Activated B cell treated with CpG ODN at 0.5 μM for 24 hours (primary cell): ENCODE measurements at regions not wholly inside any gene's neighbourhood (a gene's known extent, or its start where the extent isn't known, plus 50 kb on each side); places are given as distances from the start of the nearest gene placed in this dataset.

Experiments
- ATAC-seq: fragments of 200-7000 bp; cut with Tn5 transposase; one replicate; pipeline ENCODE4 v1.10.0; 2021; ENCODE audit warnings: low read depth, mild to moderate bottlenecking, moderate library complexity
- CTCF ChIA-PET: fragments of 350-600 bp; sonication (Branson Sonifier 250); formaldehyde crosslinking; loops from one replicate; lab custom pipeline; 2021; ENCODE audit warnings: antibody characterized with exemption; lab: Charles Lee
- POLR2A ChIA-PET: fragments of 350-600 bp; sonication (Branson Sonifier 250); formaldehyde crosslinking; loops from one replicate; lab custom pipeline; 2021; ENCODE audit warnings: antibody characterized with exemption; lab: Charles Lee
- DNase-seq: peaks from one replicate; pipeline ENCODE4 v3.0.0; 2022
- H3K27ac Mint-ChIP-seq: one replicate; pipeline ENCODE4 v1.8.0; 2020; ENCODE audit warnings: mixed read lengths
- H3K27me3 Mint-ChIP-seq: one replicate; pipeline ENCODE4 v1.8.0; 2021; ENCODE audit warnings: mixed read lengths
- H3K36me3 Mint-ChIP-seq: one replicate; pipeline ENCODE4 v1.8.0; 2021; ENCODE audit warnings: low read depth, mixed read lengths
- H3K4me1 Mint-ChIP-seq: one replicate; pipeline ENCODE4 v1.8.0; 2021; ENCODE audit warnings: mixed read lengths
- H3K4me3 Mint-ChIP-seq: one replicate; pipeline ENCODE4 v1.8.0; 2020; ENCODE audit warnings: mild to moderate bottlenecking, mixed read lengths
- H3K9me3 Mint-ChIP-seq: one replicate; pipeline ENCODE4 v1.8.0; 2020; ENCODE audit warnings: mixed read lengths
- intact Hi-C: fragments of 100-400 bp; cut with micrococcal nuclease; formaldehyde crosslinking; loops from one replicate; pipeline ENCODE4 v1.15.1; 2024
- TF ChIP-seq, protein P1 (sequence below): fragments of 200-600 bp; IDR thresholded peaks from one replicate; pipeline ENCODE4 v1.8.0; 2022; ENCODE audit warnings: antibody characterized with exemption, mild to moderate bottlenecking

DNA sequence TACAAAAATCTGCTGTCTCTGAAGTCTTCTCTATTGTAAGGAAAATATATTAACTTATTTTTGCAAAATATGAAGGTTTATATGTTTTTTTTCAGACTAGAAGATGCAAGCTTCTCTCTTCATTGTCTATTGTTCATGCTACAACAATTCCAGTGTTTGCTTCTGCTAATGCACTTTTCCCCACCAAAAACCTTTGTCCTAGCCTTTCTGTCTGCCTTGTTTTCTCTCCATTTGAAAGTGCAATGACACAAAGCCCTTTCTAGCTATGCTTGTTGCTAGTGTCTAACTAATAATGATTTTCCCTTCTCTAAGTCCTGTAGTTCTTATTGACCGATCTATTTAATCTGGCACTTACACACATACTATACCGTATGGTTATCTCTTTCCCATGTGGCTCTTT, 369.5 kb upstream of the CELF4 start:
- Mint-ChIP-seq H3K27ac (no peak overlapping the region), H3K9me3 (peaks cover 8% of the 10 kb centered on the region), H3K27me3 (no peaks in the 10 kb centered on the region), H3K4me1 (no peaks in the 10 kb centered on the region), H3K4me3 (no peak overlapping the region), H3K36me3 (no peaks in the 10 kb centered on the region)
- ChIA-PET CTCF (no interaction called here), POLR2A (no interaction called here)
- DNase-seq = no peak
- TF ChIP-seq, protein P1, sequence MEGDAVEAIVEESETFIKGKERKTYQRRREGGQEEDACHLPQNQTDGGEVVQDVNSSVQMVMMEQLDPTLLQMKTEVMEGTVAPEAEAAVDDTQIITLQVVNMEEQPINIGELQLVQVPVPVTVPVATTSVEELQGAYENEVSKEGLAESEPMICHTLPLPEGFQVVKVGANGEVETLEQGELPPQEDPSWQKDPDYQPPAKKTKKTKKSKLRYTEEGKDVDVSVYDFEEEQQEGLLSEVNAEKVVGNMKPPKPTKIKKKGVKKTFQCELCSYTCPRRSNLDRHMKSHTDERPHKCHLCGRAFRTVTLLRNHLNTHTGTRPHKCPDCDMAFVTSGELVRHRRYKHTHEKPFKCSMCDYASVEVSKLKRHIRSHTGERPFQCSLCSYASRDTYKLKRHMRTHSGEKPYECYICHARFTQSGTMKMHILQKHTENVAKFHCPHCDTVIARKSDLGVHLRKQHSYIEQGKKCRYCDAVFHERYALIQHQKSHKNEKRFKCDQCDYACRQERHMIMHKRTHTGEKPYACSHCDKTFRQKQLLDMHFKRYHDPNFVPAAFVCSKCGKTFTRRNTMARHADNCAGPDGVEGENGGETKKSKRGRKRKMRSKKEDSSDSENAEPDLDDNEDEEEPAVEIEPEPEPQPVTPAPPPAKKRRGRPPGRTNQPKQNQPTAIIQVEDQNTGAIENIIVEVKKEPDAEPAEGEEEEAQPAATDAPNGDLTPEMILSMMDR = no peak
- intact Hi-C loops = no loop called here
- ATAC-seq = no peak

DNA sequence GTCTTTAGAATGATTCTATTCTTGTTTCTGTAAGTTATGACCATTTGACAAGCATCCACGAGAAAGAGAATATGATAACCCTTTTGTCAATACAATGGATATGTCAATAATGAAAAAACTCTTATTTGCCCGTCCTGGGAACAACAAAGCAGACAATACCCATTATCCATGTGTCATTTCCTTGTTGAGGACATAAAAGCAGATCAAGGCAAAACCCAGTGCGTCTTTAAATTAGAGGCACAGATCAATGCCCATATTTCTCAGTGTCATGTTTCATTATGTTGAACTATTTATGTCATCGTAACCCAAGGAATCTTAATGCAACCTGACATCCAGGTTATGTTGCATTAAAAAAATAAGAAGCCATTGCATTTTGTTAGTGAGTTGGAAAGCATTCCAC, 365.0 kb upstream of the CELF4 start:
- Mint-ChIP-seq H3K4me1 (no peaks in the 10 kb centered on the region), H3K4me3 (no peak overlapping the region), H3K27me3 (no peaks in the 10 kb centered on the region), H3K27ac (no peak overlapping the region), H3K9me3 (no peaks in the 10 kb centered on the region), H3K36me3 (no peaks in the 10 kb centered on the region)
- TF ChIP-seq, protein P1 = no peak
- intact Hi-C loops = no loop called here
- ATAC-seq = no peak
- ChIA-PET POLR2A (no interaction called here), CTCF (no interaction called here)
- DNase-seq = no peak

DNA sequence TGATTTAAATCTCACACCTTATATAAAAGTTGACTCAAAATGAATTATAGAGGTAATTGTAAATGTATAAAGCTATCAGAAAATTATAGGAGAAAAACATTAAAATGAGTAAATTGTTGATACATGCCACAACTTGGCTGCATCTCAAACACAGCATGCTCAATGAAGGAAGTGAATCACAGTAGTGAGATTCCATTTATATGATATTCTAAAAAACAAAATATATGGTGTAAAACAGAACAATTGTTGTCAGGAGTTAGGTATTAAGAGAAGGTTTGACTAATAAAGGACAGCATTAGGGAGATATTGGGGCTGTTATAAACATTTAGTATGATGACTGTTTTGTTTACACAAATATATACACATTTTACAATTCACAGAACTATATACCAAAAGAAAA, 356.6 kb upstream of the CELF4 start:
- DNase-seq = no peak
- ChIA-PET POLR2A (no interaction called here), CTCF (no interaction called here)
- intact Hi-C loops = no loop called here
- TF ChIP-seq, protein P1 = no peak
- Mint-ChIP-seq H3K4me1 (no peaks in the 10 kb centered on the region), H3K4me3 (no peak overlapping the region), H3K27ac (no peak overlapping the region), H3K27me3 (no peaks in the 10 kb centered on the region), H3K9me3 (peaks cover 2% of the 10 kb centered on the region), H3K36me3 (no peaks in the 10 kb centered on the region)
- ATAC-seq = no peak

DNA sequence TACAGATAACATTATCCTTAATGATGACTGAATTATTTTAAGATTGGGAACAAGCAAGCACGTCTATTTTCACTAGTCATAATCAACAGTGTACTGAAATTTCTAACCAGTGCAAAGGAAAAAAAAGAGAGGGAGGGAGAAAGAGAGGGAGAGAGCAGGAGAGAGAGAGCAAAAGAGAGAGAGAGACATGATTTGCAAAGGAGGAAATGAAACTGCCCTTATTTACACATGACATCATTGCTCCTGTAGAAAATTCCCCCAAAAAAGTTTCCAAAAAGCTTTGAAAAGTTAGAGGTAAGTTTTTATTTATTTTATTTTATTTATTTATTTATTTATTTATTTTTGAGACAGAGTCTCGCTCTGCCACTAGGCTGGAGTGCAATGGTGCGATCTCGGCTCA, 355.3 kb upstream of the CELF4 start:
- Mint-ChIP-seq H3K4me1 (no peaks in the 10 kb centered on the region), H3K9me3 (peaks cover 2% of the 10 kb centered on the region), H3K4me3 (no peak overlapping the region), H3K27ac (no peak overlapping the region), H3K36me3 (no peaks in the 10 kb centered on the region), H3K27me3 (no peaks in the 10 kb centered on the region)
- ChIA-PET CTCF (no interaction called here), POLR2A (no interaction called here)
- DNase-seq (no peak), ATAC-seq (no peak)
- TF ChIP-seq, protein P1 = no peak
- intact Hi-C loops = no loop called here

DNA sequence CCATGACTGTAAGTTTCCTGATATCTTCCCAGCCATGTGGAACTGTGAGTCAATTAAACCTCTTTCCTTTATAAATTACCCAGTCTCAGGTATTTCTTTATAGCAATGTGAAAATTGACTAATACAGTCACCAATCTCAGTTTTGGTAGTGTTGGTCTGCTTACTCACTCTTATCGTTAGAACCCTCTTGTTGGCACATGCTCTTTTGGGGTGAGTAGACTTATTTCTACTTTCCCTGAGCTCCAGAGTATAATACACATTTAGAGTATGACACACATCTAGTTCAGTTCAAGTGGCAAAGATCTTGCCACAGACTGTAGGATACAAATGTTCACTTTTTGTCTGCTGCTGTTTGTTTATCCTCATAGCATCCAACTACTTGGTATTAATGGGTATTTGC, 347.5 kb upstream of the CELF4 start:
- intact Hi-C loops = no loop called here
- Mint-ChIP-seq H3K36me3 (no peaks in the 10 kb centered on the region), H3K4me3 (no peak overlapping the region), H3K27me3 (no peaks in the 10 kb centered on the region), H3K9me3 (peaks cover 6% of the 10 kb centered on the region), H3K27ac (no peak overlapping the region), H3K4me1 (no peaks in the 10 kb centered on the region)
- ChIA-PET POLR2A (no interaction called here), CTCF (no interaction called here)
- ATAC-seq = no peak
- DNase-seq = no peak
- TF ChIP-seq, protein P1 = no peak
